H54 (cell line): ENCODE measurements at regions not wholly inside any gene's neighbourhood (a gene's known extent, or its start where the extent isn't known, plus 50 kb on each side); places are given as distances from the start of the nearest gene placed in this dataset.
A peak's percentile ranks its signal among the peaks of the same experiment; 100 is the strongest.
"Not testable (repeated sequence)": the region's sequence is repeated elsewhere in the genome, so short reads cannot be mapped to it uniquely, and the experiment has no call there.

Experiments
- DNase-seq: peaks from one replicate; pipeline ENCODE4 v3.0.0; 2011; ENCODE audit warnings: low spot score, mixed read lengths; ENCODE audit not compliant: insufficient read length
- FAIRE-seq: peaks from 3 replicates; lab custom pipeline; 2011; peaks lifted over from hg19 to GRCh38; lab: Jason Lieb, UNC
- POLR2A ChIP-seq: IDR thresholded peaks from 2 replicates; pipeline ENCODE4 v1.6.1; 2011; ENCODE audit warnings: low read depth, mild to moderate bottlenecking, low read length

DNA sequence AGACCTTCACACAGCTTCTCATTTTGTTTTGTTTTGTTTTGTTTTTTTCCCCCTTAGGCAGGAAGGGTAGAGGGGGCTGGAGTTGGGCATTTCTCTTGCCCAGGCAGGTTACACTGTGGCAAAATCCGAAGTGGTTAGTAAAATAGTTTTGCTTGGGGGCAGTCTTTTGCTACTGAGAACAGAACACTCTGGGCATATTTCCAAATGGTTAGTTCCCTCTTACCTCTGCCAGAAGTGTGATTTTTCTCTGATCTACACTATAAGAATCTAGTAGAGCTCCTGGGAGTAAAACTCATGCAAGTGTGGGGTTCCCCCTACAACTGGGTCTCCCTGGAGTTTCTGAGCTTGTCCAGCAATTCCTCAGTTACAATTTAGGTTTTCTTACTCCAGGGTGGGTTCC lies 61.7 kb downstream of the NPS start:
- no peak for TF ChIP-seq POLR2A
- no peak for DNase-seq
- FAIRE-seq = no peak

DNA sequence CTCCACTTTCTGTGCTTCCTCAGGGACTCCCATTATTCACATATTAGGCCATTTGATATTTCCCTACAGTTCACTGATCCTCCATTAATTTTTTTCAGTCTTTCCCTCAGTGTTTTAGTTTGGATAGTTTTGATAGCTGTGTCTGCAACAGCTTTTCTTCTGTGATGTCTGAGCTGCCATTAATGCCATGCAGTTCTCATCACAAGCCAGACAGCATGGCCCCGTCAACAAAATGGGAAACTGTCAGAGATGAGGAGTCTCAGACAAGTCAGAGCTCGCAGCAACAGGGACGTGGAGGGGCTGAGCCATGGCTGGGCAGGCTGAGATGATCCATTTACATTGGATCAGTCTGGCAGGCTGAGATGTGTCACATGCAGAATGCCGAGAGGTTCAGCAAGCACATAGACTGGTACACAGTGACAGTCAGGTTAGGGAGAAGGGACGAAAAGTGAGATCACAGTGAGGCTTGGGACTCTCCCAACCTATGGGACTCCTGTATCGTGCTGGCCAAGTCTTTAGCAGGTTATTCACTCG lies 65.4 kb downstream of the NPS start:
- no peak for FAIRE-seq
- no peak for DNase-seq
- no peak for TF ChIP-seq POLR2A

- TF ChIP-seq POLR2A = no peak
- DNase-seq (no peak), FAIRE-seq (no peak)
These were observed 69.7 kb downstream of the NPS start for GRCh38 chr10:127618797-127619196.

DNA sequence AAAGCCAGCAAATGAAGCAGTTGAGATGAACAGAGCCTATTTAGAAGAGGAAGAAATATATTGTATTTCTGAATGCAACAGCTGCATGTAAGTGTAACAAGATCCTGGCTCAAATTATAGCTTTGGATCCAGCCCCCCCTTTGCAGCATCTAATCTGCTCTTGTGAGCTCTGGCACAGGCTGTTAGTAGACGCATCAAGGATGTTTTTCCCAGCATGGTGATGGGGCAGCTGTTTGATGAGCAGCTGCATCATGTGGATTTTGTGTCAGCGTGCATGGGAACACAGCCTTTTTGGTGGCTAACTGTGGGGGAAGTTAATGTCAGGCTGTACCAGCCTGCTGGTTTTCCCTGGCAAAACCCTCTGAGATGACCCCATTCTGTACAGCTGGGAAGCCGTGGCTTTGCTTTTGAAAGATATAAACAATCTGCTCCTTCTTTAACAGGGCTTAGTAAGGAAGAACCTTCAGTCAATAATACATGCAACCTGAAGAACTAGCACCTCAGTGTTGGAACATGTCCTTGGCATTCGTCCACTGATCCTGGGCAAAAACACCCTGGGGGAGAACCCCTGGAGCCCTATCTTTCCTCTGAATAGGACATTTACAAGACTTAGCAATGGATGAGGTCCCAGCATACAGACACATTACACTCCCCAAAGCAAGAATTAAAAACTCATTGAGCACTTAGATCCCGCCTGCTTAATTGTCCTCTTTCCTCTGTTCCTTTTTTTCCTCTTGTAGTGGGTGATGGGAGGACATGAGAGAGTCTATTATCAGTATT lies 70.6 kb downstream of the NPS start:
- no peak for TF ChIP-seq POLR2A
- DNase-seq = no peak
- FAIRE-seq = no peak

GRCh38 chr10:127635882-127636281 lies 86.8 kb downstream of the NPS start:
- TF ChIP-seq POLR2A = no peak
- FAIRE-seq = no peak
- DNase-seq = no peak

GRCh38 chr10:127648885-127649284 lies 88.1 kb upstream of the FOXI2 start:
- no peak for FAIRE-seq
- DNase-seq = no peak
- no peak for TF ChIP-seq POLR2A

- peak; percentile 1 for DNase-seq
- no peak for TF ChIP-seq POLR2A
- FAIRE-seq = no peak
These were observed 87.3 kb upstream of the FOXI2 start for GRCh38 chr10:127649642-127650041.

DNA sequence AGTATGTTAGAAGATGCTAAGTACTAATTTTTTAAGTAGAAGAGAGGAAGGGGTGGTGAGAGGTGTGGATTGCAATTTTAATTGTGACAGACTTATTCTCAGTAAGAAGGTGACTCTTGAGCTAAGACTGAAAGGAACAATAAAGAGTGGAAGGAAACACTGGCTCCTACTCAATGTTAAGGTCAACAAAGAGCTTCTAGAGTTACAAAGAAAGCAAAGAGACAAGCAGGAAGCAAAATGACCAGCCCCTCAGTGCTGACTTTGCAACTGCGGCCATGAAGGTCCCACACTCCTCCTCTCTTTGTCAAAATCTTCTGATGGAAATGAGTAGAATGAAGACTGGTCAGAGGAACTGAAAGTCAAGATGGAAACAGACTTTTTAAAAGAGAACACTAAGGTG lies 79.9 kb upstream of the FOXI2 start:
- TF ChIP-seq POLR2A = no peak
- FAIRE-seq = no peak
- no peak for DNase-seq

- FAIRE-seq, DNase-seq: not testable (repeated sequence)
These were observed 60.6 kb upstream of the FOXI2 start for GRCh38 chr10:127676430-127676829.

DNA sequence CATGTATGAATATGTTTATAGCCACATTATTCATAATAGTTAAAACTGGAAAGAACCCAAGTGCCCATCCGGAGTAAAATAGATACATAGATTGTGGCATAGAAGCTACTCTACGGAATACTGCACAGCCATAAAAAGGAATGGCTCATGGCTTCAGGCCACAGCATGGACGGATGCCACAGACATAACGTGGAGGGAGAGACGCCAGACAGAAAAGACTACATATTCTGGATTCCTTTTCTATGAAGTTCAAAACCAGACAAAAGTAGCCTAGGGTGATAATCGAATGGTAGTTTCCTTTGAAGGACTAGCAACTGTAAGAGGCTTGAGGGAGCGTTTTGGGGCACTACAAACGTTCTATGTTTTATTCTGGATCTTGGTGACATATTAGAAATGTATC lies 58.9 kb upstream of the FOXI2 start:
- no peak for TF ChIP-seq POLR2A
- FAIRE-seq = no peak
- DNase-seq = no peak

GRCh38 chr10:127679642-127680255 lies 57.2 kb upstream of the FOXI2 start:
- TF ChIP-seq POLR2A = no peak
- DNase-seq (no peak), FAIRE-seq (no peak)
